ENCODE measurements at regions not wholly inside any gene's neighbourhood (a gene's known extent, or its start where the extent isn't known, plus 50 kb on each side); places are given as distances from the start of the nearest gene placed in this dataset.

GRCh38 chr10:8213735-8214134 lies 159.2 kb downstream of the GATA3 start:
- DNase-seq (ENCODE audit: low spot score) = no peak
- H3K4me1 ChIP-seq (ENCODE audit: control insufficient read depth in 4 of 4, insufficient read depth in 4 of 4, low read length in 3 of 4) = no peaks in the 10 kb centered on the region
- TF ChIP-seq ZBTB33 (IDR thresholded peaks at IDR 0.05) (no peak), YY1 (IDR thresholded peaks at IDR 0.05) (no peak), SP1 (IDR thresholded peaks at IDR 0.05) (no peak), HNF4G (IDR thresholded peaks at IDR 0.05) (no peak), ATF3 (IDR thresholded peaks at IDR 0.05) (no peak), CTCF (IDR thresholded peaks at IDR 0.05; ENCODE audit: low read depth, low read length, missing input control) (no peak), FOXA1 (IDR thresholded peaks at IDR 0.05) (no peak), HNF4A (conservative IDR thresholded peaks at IDR 0.05) (no peak), EGR1 (IDR thresholded peaks at IDR 0.05; ENCODE audit: low read depth in 2 of 2) (no peak), REST (IDR thresholded peaks at IDR 0.05) (no peak), FOXA2 (IDR thresholded peaks at IDR 0.05) (no peak), JUND (IDR thresholded peaks at IDR 0.05) (no peak), GABPA (IDR thresholded peaks at IDR 0.05 in 1 of 2, conservative IDR thresholded peaks at IDR 0.05 in 1 of 2) (no peak), NR2F2 (IDR thresholded peaks at IDR 0.05) (no peak), RXRA (IDR thresholded peaks at IDR 0.05) (no peak), MAX (IDR thresholded peaks at IDR 0.05) (no peak), TAF1 (conservative IDR thresholded peaks at IDR 0.05) (no peak), RAD21 (IDR thresholded peaks at IDR 0.05) (no peak)
- no peaks in the 10 kb centered on the region for H3K27me3 ChIP-seq (ENCODE audit: control insufficient read depth in 4 of 4, insufficient read depth in 4 of 4, low read length in 3 of 4)
- H3K27ac ChIP-seq (ENCODE audit: low read depth in 1 of 2, low read length in 2 of 2) = no peak overlapping the region
- 91% methylated on average over 2 of the region's 2 CpGs for WGBS
- no peaks in the 10 kb centered on the region for H3K9me3 ChIP-seq (ENCODE audit: control insufficient read depth in 4 of 4, low read length in 3 of 4)
- no peaks in the 10 kb centered on the region for H3K36me3 ChIP-seq (ENCODE audit: control insufficient read depth in 4 of 4, insufficient read depth in 3 of 4, low read depth in 1 of 4, low read length in 3 of 4)
- no peak overlapping the region for H3K4me3 ChIP-seq (ENCODE audit: low read depth in 1 of 3, low read length in 3 of 3)
- H3K9ac ChIP-seq (ENCODE audit: low read depth in 1 of 2, low read length in 2 of 2) = no peak overlapping the region
